Body of pancreas (tissue), 4 donors: ENCODE measurements at regions not wholly inside any gene's neighbourhood (a gene's known extent, or its start where the extent isn't known, plus 50 kb on each side); places are given as distances from the start of the nearest gene placed in this dataset.

Experiments
- ATAC-seq: fragments of 150-250 bp; one replicate; pipeline ENCODE4 v1.9.1; 2016
- DNase-seq, 4 donors: peaks; one replicate each; pipeline ENCODE4 v3.0.0-alpha.2; 2019
- H3K27ac ChIP-seq, 4 donors: fragments of 200-600 bp; sonication (generic); 1 replicate in 3 of 4; 2 replicates in 1 of 4; pipeline versions ENCODE4 v1.5.1 to v1.6.1; 2016 to 2019; ENCODE audit warnings: mild to moderate bottlenecking in 1 of 4, mixed read lengths in 1 of 4, moderate library complexity in 1 of 4
- H3K27me3 ChIP-seq, 2 donors: fragments of 200-600 bp; sonication (generic); one replicate each; pipeline ENCODE4 v1.6.0; 2016; ENCODE audit warnings: mild to moderate bottlenecking in 1 of 2
- H3K36me3 ChIP-seq, 2 donors: fragments of 200-600 bp; sonication (generic); replicated peaks in 1 of 2; 2 replicates each; pipeline ENCODE4 v1.5.1; 2016; ENCODE audit warnings: low read depth in 2 of 2; ENCODE audit not compliant: insufficient read depth in 1 of 2
- H3K4me1 ChIP-seq: fragments of 200-600 bp; sonication (generic); one replicate; pipeline ENCODE4 v1.6.0; 2016
- H3K4me3 ChIP-seq, 2 donors: fragments of 200-600 bp; sonication (generic); 1 replicate in 1 of 2; 2 replicates in 1 of 2; pipeline ENCODE4 v1.5.1; 2016 to 2019
- H3K9me3 ChIP-seq, 3 donors: fragments of 200-600 bp; sonication (generic); 1 replicate in 2 of 3; 2 replicates in 1 of 3; pipeline ENCODE4 v1.5.1; 2016
- POLR2A ChIP-seq, 3 donors: fragments of 450-650 bp; IDR thresholded peaks; one replicate each; pipeline ENCODE4 v1.6.1; 2016; ENCODE audit warnings: antibody characterized with exemption in 3 of 3, mild to moderate bottlenecking in 2 of 3
- WGBS, 2 donors: methylation state at CpG; one replicate each; pipeline ENCODE4 v1.1.5; 2017; 5-methylcytosine and 5-hydroxymethylcytosine counted together
- intact Hi-C: fragments of 100-400 bp; cut with DNase I; formaldehyde crosslinking; loops from one replicate; pipeline ENCODE4 v1.15.1; 2023
- TF ChIP-seq, protein P1 (sequence below), 7 experiments: fragments of 450-650 bp in 4 of 7; fragments of 200-600 bp in 3 of 7; sonication (generic) in 3 of 7; IDR thresholded peaks; one replicate each; pipeline ENCODE4 v1.5.1; 2016 to 2019; ENCODE audit warnings: antibody characterized with exemption in 7 of 7

DNA sequence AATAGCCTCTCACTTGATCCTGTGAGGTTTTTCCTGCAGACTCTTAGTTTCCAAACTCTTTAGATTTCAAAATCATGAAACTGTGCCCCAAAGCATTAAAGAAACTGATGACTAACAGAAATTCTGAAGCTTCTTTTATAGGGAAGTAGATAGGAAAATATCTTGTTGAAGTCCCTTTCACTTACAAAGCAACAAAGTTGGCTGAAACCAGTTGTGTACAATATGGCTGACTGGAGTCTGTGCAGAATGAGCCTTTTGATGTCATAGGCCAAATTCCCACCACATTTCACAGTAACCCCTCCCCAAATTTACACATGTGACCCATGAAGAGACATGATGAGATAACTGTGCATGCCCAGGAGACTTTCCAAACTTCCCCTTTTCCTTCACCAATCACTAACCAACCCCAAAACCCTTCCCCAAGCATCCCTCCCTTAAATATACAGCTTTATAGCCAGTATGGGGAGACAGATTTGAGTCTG lies 61.7 kb upstream of the NCK2 start:
- Histone ChIP-seq H3K27me3 (no peaks in the 10 kb centered on the region), H3K27ac (no peak overlapping the region), H3K4me1 (no peaks in the 10 kb centered on the region), H3K9me3 (no peaks in the 10 kb centered on the region), H3K4me3 (no peak overlapping the region), H3K36me3 (no peaks in the 10 kb centered on the region)
- DNase-seq (no peak), ATAC-seq (no peak)
- TF ChIP-seq POLR2A (IDR thresholded peaks at IDR 0.05), result no peak
- TF ChIP-seq, protein P1, sequence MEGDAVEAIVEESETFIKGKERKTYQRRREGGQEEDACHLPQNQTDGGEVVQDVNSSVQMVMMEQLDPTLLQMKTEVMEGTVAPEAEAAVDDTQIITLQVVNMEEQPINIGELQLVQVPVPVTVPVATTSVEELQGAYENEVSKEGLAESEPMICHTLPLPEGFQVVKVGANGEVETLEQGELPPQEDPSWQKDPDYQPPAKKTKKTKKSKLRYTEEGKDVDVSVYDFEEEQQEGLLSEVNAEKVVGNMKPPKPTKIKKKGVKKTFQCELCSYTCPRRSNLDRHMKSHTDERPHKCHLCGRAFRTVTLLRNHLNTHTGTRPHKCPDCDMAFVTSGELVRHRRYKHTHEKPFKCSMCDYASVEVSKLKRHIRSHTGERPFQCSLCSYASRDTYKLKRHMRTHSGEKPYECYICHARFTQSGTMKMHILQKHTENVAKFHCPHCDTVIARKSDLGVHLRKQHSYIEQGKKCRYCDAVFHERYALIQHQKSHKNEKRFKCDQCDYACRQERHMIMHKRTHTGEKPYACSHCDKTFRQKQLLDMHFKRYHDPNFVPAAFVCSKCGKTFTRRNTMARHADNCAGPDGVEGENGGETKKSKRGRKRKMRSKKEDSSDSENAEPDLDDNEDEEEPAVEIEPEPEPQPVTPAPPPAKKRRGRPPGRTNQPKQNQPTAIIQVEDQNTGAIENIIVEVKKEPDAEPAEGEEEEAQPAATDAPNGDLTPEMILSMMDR (IDR thresholded peaks at IDR 0.05), result no peak
- intact Hi-C loops, result no loop called here

DNA sequence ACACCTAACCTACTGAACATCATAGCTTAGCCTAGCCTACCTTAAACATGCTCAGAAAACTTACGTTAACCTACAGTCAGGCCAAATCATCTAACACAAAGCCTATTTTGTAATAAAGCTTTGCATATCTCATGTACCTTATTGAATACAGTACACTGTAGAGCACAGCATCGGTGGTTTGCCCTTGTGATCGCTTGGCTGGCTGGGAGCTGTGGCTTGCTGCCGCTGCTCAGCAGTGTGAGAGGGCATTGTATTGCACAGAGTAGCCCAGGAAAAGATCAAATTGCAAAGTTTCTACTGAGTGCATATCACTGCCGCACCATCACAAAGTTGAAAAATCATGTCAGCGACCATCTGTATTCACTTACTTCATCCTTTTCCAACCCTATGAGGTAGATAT lies 62.3 kb upstream of the NCK2 start:
- WGBS, 2 donors, result 87 to 90% methylated on average over 6 of the region's 6 CpGs
- H3K27me3 ChIP-seq, result no peaks in the 10 kb centered on the region

DNA sequence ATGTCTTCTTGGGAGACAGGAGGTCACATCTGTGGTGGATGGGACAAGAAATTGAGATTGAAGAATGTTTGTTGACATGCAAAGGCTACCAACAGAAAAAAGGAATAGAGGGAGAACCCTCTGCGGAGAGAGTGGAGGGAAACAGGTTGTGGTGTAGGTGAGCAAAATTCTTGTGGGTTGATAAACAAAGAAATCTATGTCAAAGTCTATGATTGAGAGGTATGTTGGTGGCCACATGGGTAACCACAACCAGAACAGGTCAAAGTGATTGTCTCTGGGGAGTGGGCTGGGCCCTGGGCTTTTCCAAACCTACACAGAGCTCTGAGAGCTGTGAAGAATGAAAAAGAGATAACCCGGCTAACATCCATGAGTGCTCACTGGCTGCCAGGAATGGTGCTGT lies 62.8 kb upstream of the NCK2 start:
- 97% methylated on average over 2 of the region's 2 CpGs for WGBS, 2 donors
- H3K4me3 ChIP-seq, result no peak overlapping the region
- intact Hi-C loops, result no loop called here
- H3K9me3 ChIP-seq, result no peaks in the 10 kb centered on the region
- TF ChIP-seq POLR2A (IDR thresholded peaks at IDR 0.05), result no peak
- TF ChIP-seq, protein P1 (IDR thresholded peaks at IDR 0.05), result no peak
- DNase-seq (no peak), ATAC-seq (no peak)
- no peak overlapping the region for H3K27ac ChIP-seq
- H3K4me1 ChIP-seq, result no peaks in the 10 kb centered on the region
- H3K27me3 ChIP-seq, result no peaks in the 10 kb centered on the region
- H3K36me3 ChIP-seq, result no peaks in the 10 kb centered on the region

More for the DNA sequence above, 62.3 kb upstream of the NCK2 start:
- Histone ChIP-seq H3K9me3 (no peaks in the 10 kb centered on the region), H3K4me1 (no peaks in the 10 kb centered on the region), H3K27ac (no peak overlapping the region), H3K4me3 (no peak overlapping the region), H3K36me3 (no peaks in the 10 kb centered on the region)
- no peak for DNase-seq
- TF ChIP-seq POLR2A (IDR thresholded peaks at IDR 0.05), result no peak
- TF ChIP-seq, protein P1 (IDR thresholded peaks at IDR 0.05), result no peak
- no peak for ATAC-seq
- intact Hi-C loops, result no loop called here

DNA sequence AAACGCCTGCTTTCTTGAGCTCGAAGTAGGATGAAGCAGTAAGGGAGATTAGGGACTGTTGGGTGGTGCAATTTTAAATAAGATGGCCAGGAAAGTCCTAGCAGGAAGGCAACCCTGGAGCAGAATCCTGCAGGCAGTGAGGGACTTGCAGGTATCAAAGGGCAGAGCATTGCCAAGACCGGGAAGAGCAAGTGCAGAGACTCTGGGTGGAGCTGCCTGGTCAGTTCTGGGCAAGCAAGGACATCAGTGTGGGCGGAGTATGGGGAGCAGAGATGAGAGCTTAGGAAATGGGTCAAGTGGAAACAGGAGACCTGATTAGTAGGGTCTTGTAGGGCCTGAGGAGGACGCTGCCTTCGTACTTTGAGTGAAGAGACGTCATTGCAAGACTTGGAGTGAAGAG lies 64.4 kb upstream of the NCK2 start:
- 78 to 80% methylated on average over 7 of the region's 7 CpGs for WGBS, 2 donors
- no peak for TF ChIP-seq POLR2A (IDR thresholded peaks at IDR 0.05)
- TF ChIP-seq, protein P1 (IDR thresholded peaks at IDR 0.05), result no peak
- Histone ChIP-seq H3K36me3 (no peaks in the 10 kb centered on the region), H3K27me3 (no peaks in the 10 kb centered on the region), H3K4me1 (no peaks in the 10 kb centered on the region), H3K4me3 (no peak overlapping the region), H3K9me3 (no peaks in the 10 kb centered on the region), H3K27ac (no peak overlapping the region)
- intact Hi-C loops, result no loop called here
- DNase-seq (no peak), ATAC-seq (no peak)

DNA sequence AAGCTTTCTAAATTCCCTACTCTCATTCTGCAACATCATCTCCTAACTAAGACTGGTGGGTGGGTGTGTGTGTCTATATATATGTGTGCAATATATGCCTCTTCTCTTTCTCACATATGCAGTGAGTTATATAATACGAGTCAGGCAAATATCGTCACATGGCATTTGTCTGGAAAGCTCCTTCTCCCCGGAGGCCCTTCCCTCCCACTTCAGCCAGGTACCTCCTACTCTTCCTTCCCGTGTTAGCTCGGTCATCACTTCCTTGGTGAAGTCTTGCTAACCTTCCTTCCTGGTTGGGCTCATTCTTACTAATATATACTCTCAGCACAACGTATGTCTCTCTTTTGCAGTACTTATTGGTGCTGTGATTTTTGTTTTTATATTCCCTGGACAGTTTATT lies 66.4 kb upstream of the NCK2 start:
- intact Hi-C loops, result no loop called here
- no peak for DNase-seq
- no peak overlapping the region for H3K27ac ChIP-seq
- H3K4me1 ChIP-seq, result no peaks in the 10 kb centered on the region
- no peak overlapping the region for H3K4me3 ChIP-seq
- no peaks in the 10 kb centered on the region for H3K27me3 ChIP-seq
- no peaks in the 10 kb centered on the region for H3K36me3 ChIP-seq
- WGBS, 2 donors, result 65 to 75% methylated on average over 6 of the region's 6 CpGs
- no peaks in the 10 kb centered on the region for H3K9me3 ChIP-seq
- no peak for TF ChIP-seq POLR2A (IDR thresholded peaks at IDR 0.05)
- TF ChIP-seq, protein P1 (IDR thresholded peaks at IDR 0.05), result no peak
- ATAC-seq, result no peak
